Activated B cell treated with CpG ODN at 0.5 μM for 24 hours (primary cell): ENCODE measurements at regions not wholly inside any gene's neighbourhood (a gene's known extent, or its start where the extent isn't known, plus 50 kb on each side); places are given as distances from the start of the nearest gene placed in this dataset.

Experiments used
- ATAC-seq: fragments of 200-7000 bp; cut with Tn5 transposase; one replicate; pipeline ENCODE4 v1.10.0; 2021; ENCODE audit warnings: low read depth, mild to moderate bottlenecking, moderate library complexity
- CTCF ChIA-PET: fragments of 350-600 bp; sonication (Branson Sonifier 250); formaldehyde crosslinking; loops from one replicate; lab custom pipeline; 2021; ENCODE audit warnings: antibody characterized with exemption; lab: Charles Lee
- POLR2A ChIA-PET: fragments of 350-600 bp; sonication (Branson Sonifier 250); formaldehyde crosslinking; loops from one replicate; lab custom pipeline; 2021; ENCODE audit warnings: antibody characterized with exemption; lab: Charles Lee
- DNase-seq: peaks from one replicate; pipeline ENCODE4 v3.0.0; 2022
- H3K27ac Mint-ChIP-seq: one replicate; pipeline ENCODE4 v1.8.0; 2020; ENCODE audit warnings: mixed read lengths
- H3K27me3 Mint-ChIP-seq: one replicate; pipeline ENCODE4 v1.8.0; 2021; ENCODE audit warnings: mixed read lengths
- H3K36me3 Mint-ChIP-seq: one replicate; pipeline ENCODE4 v1.8.0; 2021; ENCODE audit warnings: low read depth, mixed read lengths
- H3K4me1 Mint-ChIP-seq: one replicate; pipeline ENCODE4 v1.8.0; 2021; ENCODE audit warnings: mixed read lengths
- H3K4me3 Mint-ChIP-seq: one replicate; pipeline ENCODE4 v1.8.0; 2020; ENCODE audit warnings: mild to moderate bottlenecking, mixed read lengths
- H3K9me3 Mint-ChIP-seq: one replicate; pipeline ENCODE4 v1.8.0; 2020; ENCODE audit warnings: mixed read lengths
- CTCF ChIP-seq: fragments of 200-600 bp; IDR thresholded peaks from one replicate; pipeline ENCODE4 v1.8.0; 2022; ENCODE audit warnings: antibody characterized with exemption, mild to moderate bottlenecking
- intact Hi-C: fragments of 100-400 bp; cut with micrococcal nuclease; formaldehyde crosslinking; loops from one replicate; pipeline ENCODE4 v1.15.1; 2024

- DNase-seq (no peak), ATAC-seq (no peak)
- H3K36me3 Mint-ChIP-seq = no peaks in the 10 kb centered on the region
- ChIA-PET CTCF (no interaction called here), POLR2A (no interaction called here)
- H3K4me1 Mint-ChIP-seq = no peaks in the 10 kb centered on the region
- TF ChIP-seq CTCF = no peak
- H3K4me3 Mint-ChIP-seq = no peak overlapping the region
- H3K27me3 Mint-ChIP-seq = no peaks in the 10 kb centered on the region
- H3K9me3 Mint-ChIP-seq = peaks cover 24% of the 10 kb centered on the region
- intact Hi-C loops = no loop called here
- H3K27ac Mint-ChIP-seq = no peak overlapping the region
Observed at GRCh38 chr7:68440866-68441265, 1157.4 kb upstream of the AUTS2 start.

GRCh38 chr7:68441645-68442044 lies 1156.6 kb upstream of the AUTS2 start:
- H3K36me3 Mint-ChIP-seq = no peaks in the 10 kb centered on the region
- no peak for DNase-seq
- CTCF ChIA-PET = no interaction called here
- H3K27me3 Mint-ChIP-seq = no peaks in the 10 kb centered on the region
- POLR2A ChIA-PET = no interaction called here
- no peak for TF ChIP-seq CTCF
- no peaks in the 10 kb centered on the region for H3K4me1 Mint-ChIP-seq
- no peak overlapping the region for H3K27ac Mint-ChIP-seq
- intact Hi-C loops = no loop called here
- peaks cover 26% of the 10 kb centered on the region for H3K9me3 Mint-ChIP-seq
- no peak for ATAC-seq
- no peak overlapping the region for H3K4me3 Mint-ChIP-seq

GRCh38 chr7:68442931-68443631 lies 1155.2 kb upstream of the AUTS2 start:
- DNase-seq (no peak), ATAC-seq (no peak)
- intact Hi-C loops = no loop called here
- H3K9me3 Mint-ChIP-seq = peaks cover 14% of the 10 kb centered on the region
- ChIA-PET CTCF (no interaction called here), POLR2A (no interaction called here)
- TF ChIP-seq CTCF = no peak
- no peaks in the 10 kb centered on the region for H3K27me3 Mint-ChIP-seq
- no peaks in the 10 kb centered on the region for H3K36me3 Mint-ChIP-seq
- no peaks in the 10 kb centered on the region for H3K4me1 Mint-ChIP-seq
- no peak overlapping the region for H3K27ac Mint-ChIP-seq
- no peak overlapping the region for H3K4me3 Mint-ChIP-seq

GRCh38 chr7:68444042-68444441 lies 1154.2 kb upstream of the AUTS2 start:
- Mint-ChIP-seq H3K4me3 (no peak overlapping the region), H3K36me3 (no peaks in the 10 kb centered on the region), H3K9me3 (peaks cover 9% of the 10 kb centered on the region), H3K27me3 (no peaks in the 10 kb centered on the region), H3K4me1 (no peaks in the 10 kb centered on the region), H3K27ac (no peak overlapping the region)
- DNase-seq = no peak
- ChIA-PET POLR2A (no interaction called here), CTCF (no interaction called here)
- ATAC-seq = no peak
- intact Hi-C loops = no loop called here
- no peak for TF ChIP-seq CTCF

GRCh38 chr7:68444956-68445355 lies 1153.3 kb upstream of the AUTS2 start:
- H3K4me3 Mint-ChIP-seq = no peak overlapping the region
- intact Hi-C loops = no loop called here
- H3K27me3 Mint-ChIP-seq = no peaks in the 10 kb centered on the region
- no peaks in the 10 kb centered on the region for H3K36me3 Mint-ChIP-seq
- TF ChIP-seq CTCF = no peak
- ChIA-PET CTCF (no interaction called here), POLR2A (no interaction called here)
- H3K9me3 Mint-ChIP-seq = peaks cover 13% of the 10 kb centered on the region
- H3K4me1 Mint-ChIP-seq = no peaks in the 10 kb centered on the region
- DNase-seq (no peak), ATAC-seq (no peak)
- H3K27ac Mint-ChIP-seq = no peak overlapping the region
